B cell (primary cell): ENCODE measurements at regions not wholly inside any gene's neighbourhood (a gene's known extent, or its start where the extent isn't known, plus 50 kb on each side); places are given as distances from the start of the nearest gene placed in this dataset.

Experiments
- ATAC-seq: fragments of 200-7000 bp; cut with Tn5 transposase; one replicate; pipeline ENCODE4 v1.10.0; 2021; ENCODE audit warnings: low read depth, mild to moderate bottlenecking, moderate number of reproducible peaks, moderate library complexity
- CTCF ChIA-PET: fragments of 350-600 bp; sonication (Branson Sonifier 250); formaldehyde crosslinking; loops from one replicate; lab custom pipeline; 2021; ENCODE audit warnings: antibody characterized with exemption, inconsistent platforms; lab: Charles Lee
- POLR2A ChIA-PET: fragments of 350-600 bp; sonication (Branson Sonifier 250); formaldehyde crosslinking; loops from one replicate; lab custom pipeline; 2021; ENCODE audit warnings: antibody characterized with exemption; lab: Charles Lee
- DNase-seq: peaks from one replicate; pipeline ENCODE4 v3.0.0; 2013
- H2AFZ ChIP-seq: 2 replicates; pipeline ENCODE4 v1.6.1; 2012; ENCODE audit warnings: mild to moderate bottlenecking, low read depth, low read length; ENCODE audit not compliant: insufficient read depth, poor library complexity, severe bottlenecking
- H3K27ac ChIP-seq, 2 donors: 1 replicate in 1 of 2; 2 replicates in 1 of 2; pipeline ENCODE4 v1.5.1; 2012 to 2013; ENCODE audit warnings: low read length in 2 of 2, mild to moderate bottlenecking in 2 of 2, moderate library complexity in 1 of 2
- H3K27me3 ChIP-seq, 4 experiments: fragments of 200-600 bp in 1 of 4; sonication (generic) in 1 of 4; replicated peaks in 1 of 4; 1 replicate in 2 of 4; 2 replicates in 2 of 4; pipeline versions ENCODE4 v1.6.1 to v1.7.0; 2013 to 2016; ENCODE audit warnings: low read length in 3 of 4, mild to moderate bottlenecking in 2 of 4, mixed read lengths in 1 of 4, moderate library complexity in 1 of 4; ENCODE audit not compliant: insufficient read depth in 4 of 4, control insufficient read depth in 3 of 4; ENCODE audit errors: control extremely low read depth in 1 of 4
- H3K36me3 ChIP-seq, 2 experiments: replicated peaks in 1 of 2; 1 replicate in 1 of 2; 2 replicates in 1 of 2; pipeline versions ENCODE4 v1.6.1 to v1.7.1; 2013; ENCODE audit warnings: low read length in 1 of 2; ENCODE audit not compliant: insufficient read depth in 2 of 2, control insufficient read depth in 1 of 2; ENCODE audit errors: control extremely low read depth in 1 of 2, extremely low read depth in 1 of 2
- H3K4me1 ChIP-seq, 2 donors: fragments of 200-600 bp in 1 of 2; sonication (generic) in 1 of 2; 1 replicate in 1 of 2; 2 replicates in 1 of 2; pipeline versions ENCODE4 v1.5.1 to v1.6.1; 2013 to 2017; ENCODE audit warnings: low read length in 2 of 2; ENCODE audit not compliant: control insufficient read depth in 2 of 2, insufficient read depth in 2 of 2
- H3K4me2 ChIP-seq: replicated peaks from 2 replicates; pipeline ENCODE3; 2012; ENCODE audit warnings: mild to moderate bottlenecking, low read depth, low read length; ENCODE audit not compliant: poor library complexity, severe bottlenecking
- H3K4me3 ChIP-seq, 5 experiments: fragments of 200-600 bp in 1 of 5; sonication (generic) in 1 of 5; 1 replicate in 3 of 5; 2 replicates in 2 of 5; pipeline versions ENCODE4 v1.5.1 to v1.7.0; 2011 to 2016; ENCODE audit warnings: low read length in 4 of 5, mild to moderate bottlenecking in 4 of 5, low read depth in 2 of 5, control low read depth in 1 of 5, moderate library complexity in 1 of 5; ENCODE audit not compliant: insufficient read depth in 1 of 5; ENCODE audit errors: control extremely low read depth in 1 of 5, extremely low read depth in 1 of 5
- H3K79me2 ChIP-seq: fragments of 200-600 bp; sonication (generic); one replicate; pipeline ENCODE4 v1.6.0; 2016; ENCODE audit warnings: low read length; ENCODE audit not compliant: control insufficient read depth, insufficient read depth
- H3K9ac ChIP-seq: fragments of 200-600 bp; sonication (generic); 2 replicates; pipeline ENCODE4 v1.6.1; 2017; ENCODE audit warnings: mild to moderate bottlenecking, low read length, moderate library complexity
- H3K9me3 ChIP-seq, 3 donors: one replicate each; pipeline versions ENCODE4 v1.6.1 to v1.7.1; 2013; ENCODE audit warnings: low read length in 2 of 3; ENCODE audit not compliant: control insufficient read depth in 2 of 3, insufficient read depth in 1 of 3; ENCODE audit errors: control extremely low read depth in 1 of 3
- H4K20me1 ChIP-seq: 2 replicates; pipeline ENCODE4 v1.6.0; 2012; ENCODE audit warnings: mild to moderate bottlenecking, low read length; ENCODE audit not compliant: insufficient read depth, control insufficient read depth, poor library complexity, severe bottlenecking
- H3K27ac Mint-ChIP-seq: one replicate; pipeline ENCODE4 v1.8.0; 2021; ENCODE audit warnings: mixed read lengths
- H3K27me3 Mint-ChIP-seq: one replicate; pipeline ENCODE4 v1.8.0; 2021; ENCODE audit warnings: mixed read lengths
- H3K4me1 Mint-ChIP-seq: one replicate; pipeline ENCODE4 v1.8.0; 2021; ENCODE audit warnings: mixed read lengths
- H3K4me3 Mint-ChIP-seq: one replicate; pipeline ENCODE4 v1.8.0; 2021; ENCODE audit warnings: mixed read lengths
- H3K9me3 Mint-ChIP-seq: one replicate; pipeline ENCODE4 v1.8.0; 2022; ENCODE audit warnings: mixed read lengths; ENCODE audit not compliant: insufficient read depth
- EZH2 ChIP-seq: IDR thresholded peaks from 2 replicates; pipeline ENCODE4 v1.6.1; 2012; ENCODE audit warnings: borderline replicate concordance, low read depth, mild to moderate bottlenecking, moderate library complexity, low read length; ENCODE audit not compliant: insufficient read depth, poor library complexity, severe bottlenecking
- WGBS: methylation state at CpG from one replicate; pipeline ENCODE4 v1.1.5; 2013; ENCODE audit warnings: missing lambda C conversion rate; ENCODE audit not compliant: insufficient coverage; 5-methylcytosine and 5-hydroxymethylcytosine counted together
- intact Hi-C: fragments of 100-400 bp; cut with micrococcal nuclease; formaldehyde crosslinking; loops from one replicate; pipeline ENCODE4 v1.10.0; 2022
- TF ChIP-seq, protein P1 (sequence below): fragments of 200-600 bp; IDR thresholded peaks from one replicate; pipeline ENCODE4 v1.8.0; 2022; ENCODE audit warnings: antibody characterized with exemption, mild to moderate bottlenecking

DNA sequence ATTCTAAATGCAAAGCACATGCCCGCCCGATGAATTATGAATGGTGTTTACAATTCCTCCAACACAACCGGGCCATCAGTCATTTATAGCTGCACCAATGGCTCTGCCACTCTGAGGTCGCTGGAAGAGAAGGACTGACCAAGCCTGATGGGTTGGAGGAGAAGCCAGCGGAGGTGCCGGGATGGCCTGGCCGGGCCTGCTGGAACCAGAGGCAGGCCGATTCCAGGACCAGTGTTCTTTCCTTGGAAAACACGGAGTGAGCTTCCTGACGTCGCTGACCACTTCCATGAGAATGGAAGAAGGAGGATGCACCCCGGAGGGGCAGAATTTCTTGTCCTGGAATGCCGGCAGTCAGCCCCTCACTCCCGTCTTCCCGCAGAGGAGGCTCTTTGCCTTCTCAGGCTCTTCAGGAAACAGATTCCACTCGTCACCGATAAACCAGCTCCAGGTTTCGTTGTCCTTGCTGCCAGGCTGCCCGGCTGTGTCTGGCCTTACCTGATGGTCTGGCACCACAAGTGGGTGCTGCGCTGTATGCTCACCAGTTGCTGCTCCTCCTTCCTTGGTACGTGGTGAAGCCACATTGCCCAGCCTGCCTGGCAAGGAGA is 358.5 kb upstream of the SFSWAP start:
- Histone ChIP-seq H3K36me3 (no peaks in the 10 kb centered on the region), H3K9me3 (peaks cover 0 to 14% (median 0%) of the 10 kb centered on the region in 3 donors), H3K4me1 (no peaks in the 10 kb centered on the region), H2AFZ (no peak overlapping the region), H3K79me2 (no peaks in the 10 kb centered on the region), H3K4me2 (no peak overlapping the region), H4K20me1 (no peaks in the 10 kb centered on the region), H3K27me3 (peaks cover 0 to 3% (median 0%) of the 10 kb centered on the region in 4 experiments), H3K9ac (no peak overlapping the region), H3K4me3 (no peak overlapping the region), H3K27ac (no peak overlapping the region)
- H3K27ac Mint-ChIP-seq, result no peak overlapping the region
- ChIA-PET POLR2A (no interaction called here), CTCF (no interaction called here)
- DNase-seq (no peak), ATAC-seq (no peak)
- H3K4me1 Mint-ChIP-seq, result no peaks in the 10 kb centered on the region
- no peak overlapping the region for H3K4me3 Mint-ChIP-seq
- TF ChIP-seq EZH2, result no peak
- TF ChIP-seq, protein P1, sequence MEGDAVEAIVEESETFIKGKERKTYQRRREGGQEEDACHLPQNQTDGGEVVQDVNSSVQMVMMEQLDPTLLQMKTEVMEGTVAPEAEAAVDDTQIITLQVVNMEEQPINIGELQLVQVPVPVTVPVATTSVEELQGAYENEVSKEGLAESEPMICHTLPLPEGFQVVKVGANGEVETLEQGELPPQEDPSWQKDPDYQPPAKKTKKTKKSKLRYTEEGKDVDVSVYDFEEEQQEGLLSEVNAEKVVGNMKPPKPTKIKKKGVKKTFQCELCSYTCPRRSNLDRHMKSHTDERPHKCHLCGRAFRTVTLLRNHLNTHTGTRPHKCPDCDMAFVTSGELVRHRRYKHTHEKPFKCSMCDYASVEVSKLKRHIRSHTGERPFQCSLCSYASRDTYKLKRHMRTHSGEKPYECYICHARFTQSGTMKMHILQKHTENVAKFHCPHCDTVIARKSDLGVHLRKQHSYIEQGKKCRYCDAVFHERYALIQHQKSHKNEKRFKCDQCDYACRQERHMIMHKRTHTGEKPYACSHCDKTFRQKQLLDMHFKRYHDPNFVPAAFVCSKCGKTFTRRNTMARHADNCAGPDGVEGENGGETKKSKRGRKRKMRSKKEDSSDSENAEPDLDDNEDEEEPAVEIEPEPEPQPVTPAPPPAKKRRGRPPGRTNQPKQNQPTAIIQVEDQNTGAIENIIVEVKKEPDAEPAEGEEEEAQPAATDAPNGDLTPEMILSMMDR, result no peak
- intact Hi-C loops, result no loop called here
- 93% methylated on average over 20 of the region's 21 CpGs for WGBS
- H3K27me3 Mint-ChIP-seq, result peaks cover 51% of the 10 kb centered on the region
- H3K9me3 Mint-ChIP-seq, result peaks cover 3% of the 10 kb centered on the region

DNA sequence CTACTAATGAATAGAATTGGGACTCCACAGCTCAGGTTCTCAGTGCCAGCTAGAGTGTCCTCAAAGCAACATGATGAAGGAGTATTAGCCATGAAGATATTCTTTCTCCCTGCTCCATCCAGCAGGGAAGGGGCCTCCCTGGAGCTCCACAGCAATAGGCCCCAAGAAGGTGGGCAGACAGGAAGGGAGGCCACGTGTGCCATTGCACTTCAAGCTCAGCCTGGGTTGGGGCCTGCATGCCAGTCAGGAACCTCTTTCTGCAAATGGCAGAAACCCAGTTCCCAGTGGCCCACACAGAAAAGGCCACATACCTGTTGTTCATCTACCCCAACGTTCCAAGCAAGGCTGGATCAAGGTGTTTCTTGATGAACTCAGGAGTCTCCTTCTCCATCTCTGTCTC is 357.5 kb upstream of the SFSWAP start:
- DNase-seq (no peak), ATAC-seq (no peak)
- Histone ChIP-seq H3K4me3 (no peak overlapping the region), H4K20me1 (no peaks in the 10 kb centered on the region), H3K36me3 (no peaks in the 10 kb centered on the region), H3K27me3 (peaks cover 0 to 3% (median 0%) of the 10 kb centered on the region in 4 experiments), H3K4me2 (no peak overlapping the region), H2AFZ (no peak overlapping the region), H3K27ac (no peak overlapping the region), H3K79me2 (no peaks in the 10 kb centered on the region), H3K9me3 (peaks cover 0 to 14% (median 0%) of the 10 kb centered on the region in 3 donors), H3K9ac (no peak overlapping the region), H3K4me1 (no peaks in the 10 kb centered on the region)
- Mint-ChIP-seq H3K27ac (no peak overlapping the region), H3K27me3 (peaks cover 55% of the 10 kb centered on the region), H3K9me3 (peaks cover 3% of the 10 kb centered on the region), H3K4me3 (no peak overlapping the region), H3K4me1 (no peaks in the 10 kb centered on the region)
- intact Hi-C loops, result no loop called here
- TF ChIP-seq, protein P1, result no peak
- TF ChIP-seq EZH2, result no peak
- ChIA-PET CTCF (no interaction called here), POLR2A (no interaction called here)
- 83% methylated on average over 2 of the region's 2 CpGs for WGBS
